ENCODE measurements at regions not wholly inside any gene's neighbourhood (a gene's known extent, or its start where the extent isn't known, plus 50 kb on each side); places are given as distances from the start of the nearest gene placed in this dataset.
A peak's percentile ranks its signal among the peaks of the same experiment; 100 is the strongest.

GRCh38 chr18:34159691-34160185 lies 65.0 kb downstream of the NOL4 start:
- DNase-seq (ENCODE audit: low spot score), result no peak

- no peak for DNase-seq (ENCODE audit: low spot score)
Measured at GRCh38 chr18:34158881-34159690, 65.6 kb downstream of the NOL4 start.

GRCh38 chr18:34153711-34154110 lies 71.0 kb downstream of the NOL4 start:
- DNase-seq (ENCODE audit: low spot score), result no peak

- no peak for DNase-seq (ENCODE audit: low spot score)
Measured at GRCh38 chr18:34131006-34131405, 93.7 kb downstream of the NOL4 start.

- DNase-seq (ENCODE audit: low spot score), result no peak
Measured at GRCh38 chr18:34128436-34128835, 96.3 kb downstream of the NOL4 start.

GRCh38 chr18:34126121-34126520 lies 98.6 kb downstream of the NOL4 start:
- no peak for DNase-seq (ENCODE audit: low spot score)

- peak; percentile 23 for DNase-seq (ENCODE audit: low spot score)
Measured at GRCh38 chr18:34122724-34123334, 101.9 kb downstream of the NOL4 start.

- no peak for DNase-seq (ENCODE audit: low spot score)
Measured at GRCh38 chr18:34121200-34121721, 103.5 kb downstream of the NOL4 start.

GRCh38 chr18:34120294-34120693 lies 104.4 kb downstream of the NOL4 start:
- DNase-seq (ENCODE audit: low spot score), result no peak

GRCh38 chr18:34117319-34117718 lies 107.4 kb downstream of the NOL4 start:
- no peak for DNase-seq (ENCODE audit: low spot score)

GRCh38 chr18:34115409-34116081 lies 109.2 kb downstream of the NOL4 start:
- DNase-seq (ENCODE audit: low spot score), result no peak

- no peak for DNase-seq (ENCODE audit: low spot score)
Measured at GRCh38 chr18:34114996-34115395, 109.7 kb downstream of the NOL4 start.

GRCh38 chr18:34108206-34108605 lies 116.5 kb downstream of the NOL4 start:
- DNase-seq (ENCODE audit: low spot score), result no peak

- no peak for DNase-seq (ENCODE audit: low spot score)
Measured at GRCh38 chr18:34098109-34098508, 126.6 kb downstream of the NOL4 start.

GRCh38 chr18:34097312-34097711 lies 127.4 kb downstream of the NOL4 start:
- DNase-seq (ENCODE audit: low spot score), result no peak

- DNase-seq (ENCODE audit: low spot score), result no peak
Measured at GRCh38 chr18:34094148-34094547, 130.6 kb downstream of the NOL4 start.

GRCh38 chr18:34092796-34093195 lies 131.9 kb downstream of the NOL4 start:
- DNase-seq (ENCODE audit: low spot score), result no peak

GRCh38 chr18:34086370-34086769 lies 138.3 kb downstream of the NOL4 start:
- DNase-seq (ENCODE audit: low spot score), result no peak

- DNase-seq (ENCODE audit: low spot score), result no peak
Measured at GRCh38 chr18:34085140-34085739, 139.5 kb downstream of the NOL4 start.

GRCh38 chr18:34084635-34085034 lies 140.1 kb downstream of the NOL4 start:
- no peak for DNase-seq (ENCODE audit: low spot score)

GRCh38 chr18:34083910-34084535 lies 140.7 kb downstream of the NOL4 start:
- DNase-seq (ENCODE audit: low spot score), result no peak

GRCh38 chr18:34077599-34077998 lies 147.1 kb downstream of the NOL4 start:
- DNase-seq (ENCODE audit: low spot score), result no peak

Measured in mucosa of gallbladder (tissue), 1 donor.